HepG2 (cell line): ENCODE measurements at regions not wholly inside any gene's neighbourhood (a gene's known extent, or its start where the extent isn't known, plus 50 kb on each side); places are given as distances from the start of the nearest gene placed in this dataset.

Experiments
- ARID5B ChIP-seq: IDR thresholded peaks from 2 replicates; pipeline ENCODE4 v1.4.0; 2020; ENCODE audit warnings: mild to moderate bottlenecking, missing genetic modification reagents
- CBX1 ChIP-seq: IDR thresholded peaks from one replicate; pipeline ENCODE4 v1.6.1; 2016; ENCODE audit warnings: antibody characterized with exemption, low read depth
- DDIT3 ChIP-seq: sonication (generic); formaldehyde crosslinking; IDR thresholded peaks from 2 replicates; pipeline ENCODE4 v1.4.0; 2020; ENCODE audit warnings: mild to moderate bottlenecking, missing genetic modification reagents
- DNMT3B ChIP-seq: conservative IDR thresholded peaks from 2 replicates; pipeline ENCODE4 v1.6.1; 2016; ENCODE audit warnings: missing biosample characterization, control low read depth
- FOXJ3 ChIP-seq: sonication (generic); formaldehyde crosslinking; IDR thresholded peaks from 2 replicates; pipeline ENCODE4 v1.4.0; 2020; ENCODE audit warnings: missing genetic modification reagents, mild to moderate bottlenecking, borderline replicate concordance
- GATAD2A ChIP-seq: IDR thresholded peaks from 2 replicates; pipeline ENCODE4 v1.6.1; 2016
- HOXA9 ChIP-seq: sonication (generic); formaldehyde crosslinking; IDR thresholded peaks from 2 replicates; pipeline ENCODE4 v1.8.1; 2022; ENCODE audit warnings: missing genetic modification reagents, mild to moderate bottlenecking, moderate library complexity, borderline replicate concordance
- MAFK ChIP-seq, 2 experiments: IDR thresholded peaks in 1 of 2; conservative IDR thresholded peaks in 1 of 2; 2 replicates each; pipeline ENCODE4 v1.6.1; 2011; ENCODE audit warnings: improper control_type of control experiment in 2 of 2, low read length in 2 of 2
- MZF1 ChIP-seq: sonication (generic); formaldehyde crosslinking; IDR thresholded peaks from 2 replicates; pipeline ENCODE4 v1.8.1; 2023; ENCODE audit warnings: mild to moderate bottlenecking, missing genetic modification reagents, borderline replicate concordance
- ONECUT2 ChIP-seq: sonication (generic); formaldehyde crosslinking; IDR thresholded peaks from 2 replicates; pipeline ENCODE4 v1.4.0; 2020; ENCODE audit warnings: missing genetic modification reagents
- POGZ ChIP-seq: sonication (generic); formaldehyde crosslinking; IDR thresholded peaks from 2 replicates; pipeline ENCODE4 v1.4.0; 2020; ENCODE audit warnings: mild to moderate bottlenecking, missing genetic modification reagents
- RCOR2 ChIP-seq: IDR thresholded peaks from 2 replicates; pipeline ENCODE4 v1.6.1; 2016; ENCODE audit warnings: missing biosample characterization, missing genetic modification reagents
- SALL1 ChIP-seq: sonication (generic); formaldehyde crosslinking; IDR thresholded peaks from 2 replicates; pipeline ENCODE4 v1.8.0; 2022; ENCODE audit warnings: mild to moderate bottlenecking, missing genetic modification reagents
- SRY ChIP-seq: sonication (generic); formaldehyde crosslinking; IDR thresholded peaks from 2 replicates; pipeline ENCODE4 v1.8.0; 2022; ENCODE audit warnings: mild to moderate bottlenecking, missing genetic modification reagents
- TFDP2 ChIP-seq: sonication (generic); formaldehyde crosslinking; IDR thresholded peaks from 2 replicates; pipeline ENCODE4 v1.4.0; 2020; ENCODE audit warnings: missing genetic modification reagents
- ZKSCAN5 ChIP-seq: sonication (generic); formaldehyde crosslinking; IDR thresholded peaks from 2 replicates; pipeline ENCODE4 v1.5.1; 2020; ENCODE audit warnings: mild to moderate bottlenecking, missing genetic modification reagents
- ZNF251 ChIP-seq: sonication (generic); formaldehyde crosslinking; IDR thresholded peaks from 2 replicates; pipeline ENCODE4 v1.9.0; 2021; ENCODE audit warnings: mild to moderate bottlenecking, missing genetic modification reagents
- ZNF292 ChIP-seq: sonication (generic); formaldehyde crosslinking; IDR thresholded peaks from 2 replicates; pipeline ENCODE4 v1.8.1; 2022; ENCODE audit warnings: mild to moderate bottlenecking, low read depth, missing genetic modification reagents, borderline replicate concordance
- ZNF33A ChIP-seq: sonication (generic); formaldehyde crosslinking; IDR thresholded peaks from 2 replicates; pipeline ENCODE4 v1.5.1; 2020; ENCODE audit warnings: missing genetic modification reagents, mild to moderate bottlenecking, moderate library complexity, borderline replicate concordance
- ZNF343 ChIP-seq: sonication (generic); formaldehyde crosslinking; IDR thresholded peaks from 2 replicates; pipeline ENCODE4 v1.4.0; 2020; ENCODE audit warnings: mild to moderate bottlenecking, missing genetic modification reagents
- ZNF552 ChIP-seq: sonication (generic); formaldehyde crosslinking; IDR thresholded peaks from 2 replicates; pipeline ENCODE4 v1.9.0; 2022; ENCODE audit warnings: missing genetic modification reagents, mild to moderate bottlenecking, borderline replicate concordance
- ZNF589 ChIP-seq: sonication (generic); formaldehyde crosslinking; conservative IDR thresholded peaks from 2 replicates; pipeline ENCODE4 v1.8.0; 2022; ENCODE audit warnings: mild to moderate bottlenecking, moderate library complexity, missing genetic modification reagents
- ZNF773 ChIP-seq: sonication (generic); formaldehyde crosslinking; IDR thresholded peaks from 2 replicates; pipeline ENCODE4 v1.4.0; 2020; ENCODE audit warnings: missing genetic modification reagents, borderline replicate concordance
- ZNF792 ChIP-seq: IDR thresholded peaks from 2 replicates; pipeline ENCODE4 v1.6.1; 2016

GRCh38 chr12:46483572-46484395 is 111.2 kb upstream of the SLC38A2 start (continued):
- TF ChIP-seq ZNF589 (CRISPR knock-in tag) (no peak), ZNF33A (CRISPR knock-in tag) (no peak), SALL1 (CRISPR knock-in tag) (peak; percentile 39; the same call in 1 of the 2 replicates), ZNF292 (CRISPR knock-in tag) (peak; percentile 56; the same call in 1 of the 2 replicates), DDIT3 (CRISPR knock-in tag) (no peak), DNMT3B (CRISPR knock-in tag) (0 out of 2 replicates have a peak, but pooled peaks have one; percentile 45), CBX1 (no peak), ZNF792 (CRISPR knock-in tag) (no peak), ZNF773 (CRISPR knock-in tag) (no peak), ZNF343 (CRISPR knock-in tag) (no peak), MAFK (conservative IDR thresholded peaks at IDR 0.05 in 1 of 2, IDR thresholded peaks at IDR 0.05 in 1 of 2; ENCODE audit: low read length in 2 of 2) (peak in 1 of 2 experiments; percentile 33; a peak in 1 of 4 replicates), FOXJ3 (peak; percentile 63; the same call in 1 of the 2 replicates), MZF1 (CRISPR knock-in tag) (no peak), GATAD2A (peak; percentile 96), SRY (CRISPR knock-in tag) (no peak), RCOR2 (peak; percentile 92), POGZ (CRISPR knock-in tag) (peak; percentile 13; the same call in 1 of the 2 replicates), ARID5B (peak; percentile 94), HOXA9 (CRISPR knock-in tag) (no peak), ZNF251 (CRISPR knock-in tag) (no peak), TFDP2 (CRISPR knock-in tag) (no peak), ONECUT2 (no peak), ZNF552 (CRISPR knock-in tag) (no peak), ZKSCAN5 (CRISPR knock-in tag) (no peak)
